GM18907 (cell line): ENCODE measurements at regions not wholly inside any gene's neighbourhood (a gene's known extent, or its start where the extent isn't known, plus 50 kb on each side); places are given as distances from the start of the nearest gene placed in this dataset.
"Not testable (repeated sequence)": the region's sequence is repeated elsewhere in the genome, so short reads cannot be mapped to it uniquely, and the experiment has no call there.

Source experiments
- ATAC-seq: cut with Tn5 transposase; IDR thresholded peaks from one replicate; pipeline ENCODE4 v1.9.1; 2021; ENCODE audit warnings: mild to moderate bottlenecking, moderate library complexity; ENCODE audit not compliant: unreplicated experiment

- ATAC-seq, result no peak
These were observed 92.5 kb upstream of the ZNF366 start for GRCh38 chr5:72599519-72600370.

DNA sequence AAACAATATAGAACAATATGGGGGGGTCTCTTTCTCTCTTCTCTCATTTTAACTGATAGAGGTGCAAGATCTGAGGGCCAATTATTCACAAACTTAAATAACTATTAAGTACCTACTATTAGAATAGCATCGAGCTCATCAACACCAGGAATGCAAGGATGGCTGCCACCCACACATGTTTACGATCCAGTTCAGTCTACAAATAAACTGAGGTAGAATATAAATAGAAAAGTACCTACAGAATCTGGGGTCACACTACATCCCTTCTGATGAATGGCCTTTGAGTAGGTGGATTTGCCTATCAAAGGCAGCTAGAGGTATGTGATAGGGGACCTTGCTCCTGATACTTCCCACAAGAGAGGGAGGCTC, 91.8 kb upstream of the ZNF366 start:
- no peak for ATAC-seq

DNA sequence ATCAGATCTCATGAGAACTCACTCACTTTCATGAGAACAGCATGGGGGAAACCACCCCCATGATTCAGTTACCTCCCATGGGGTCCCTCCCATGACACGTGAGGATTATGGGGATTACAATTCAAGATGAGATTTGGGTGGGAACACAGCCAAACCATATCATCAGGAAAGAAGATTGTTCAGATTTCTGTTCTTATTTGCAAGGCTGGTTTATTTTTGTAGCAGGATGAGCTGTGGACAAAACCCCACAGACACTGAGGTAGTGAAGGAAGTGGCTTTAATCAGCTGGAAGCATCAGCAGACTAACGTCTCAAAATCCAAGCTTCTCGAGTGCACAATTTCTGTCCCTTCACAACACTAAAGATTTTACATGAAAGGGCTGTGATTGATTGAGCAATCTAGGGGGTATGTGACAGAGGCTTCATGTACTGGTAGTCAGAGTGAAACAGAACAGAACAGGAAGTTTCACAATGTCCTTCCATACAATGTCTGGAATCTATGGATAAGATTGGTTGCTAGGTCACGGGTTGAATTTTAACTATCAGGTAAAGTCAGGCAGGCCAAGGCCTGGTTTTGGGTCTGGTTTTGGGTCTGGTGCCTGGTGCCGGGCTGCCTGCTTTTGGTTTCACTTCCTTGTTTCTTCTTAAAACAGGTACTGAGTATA, 91.3 kb upstream of the ZNF366 start:
- ATAC-seq, result no peak

- no peak for ATAC-seq
These were observed 90.3 kb upstream of the ZNF366 start for GRCh38 chr5:72597456-72597948.

- no peak for ATAC-seq
These were observed 89.7 kb upstream of the ZNF366 start for GRCh38 chr5:72596956-72597355.

DNA sequence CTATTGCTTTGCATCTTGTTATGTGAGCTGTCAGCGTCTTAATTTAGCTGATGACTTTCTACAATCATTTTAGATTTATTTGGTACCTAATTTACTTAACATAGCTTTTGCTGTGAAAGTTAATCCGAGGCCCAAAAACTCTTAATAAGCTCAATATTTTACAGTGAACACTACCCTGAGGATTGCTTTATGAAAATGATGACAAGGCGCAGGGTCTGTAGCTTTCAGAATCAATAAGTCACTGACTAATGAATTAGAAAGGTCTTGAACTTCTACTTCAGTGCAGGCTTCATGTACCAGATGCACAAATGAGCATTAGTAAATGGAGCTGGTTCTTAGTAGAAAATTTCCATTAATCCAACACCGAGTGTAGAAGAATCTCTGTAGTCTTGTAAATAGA, 81.4 kb upstream of the ZNF366 start:
- ATAC-seq, result no peak

DNA sequence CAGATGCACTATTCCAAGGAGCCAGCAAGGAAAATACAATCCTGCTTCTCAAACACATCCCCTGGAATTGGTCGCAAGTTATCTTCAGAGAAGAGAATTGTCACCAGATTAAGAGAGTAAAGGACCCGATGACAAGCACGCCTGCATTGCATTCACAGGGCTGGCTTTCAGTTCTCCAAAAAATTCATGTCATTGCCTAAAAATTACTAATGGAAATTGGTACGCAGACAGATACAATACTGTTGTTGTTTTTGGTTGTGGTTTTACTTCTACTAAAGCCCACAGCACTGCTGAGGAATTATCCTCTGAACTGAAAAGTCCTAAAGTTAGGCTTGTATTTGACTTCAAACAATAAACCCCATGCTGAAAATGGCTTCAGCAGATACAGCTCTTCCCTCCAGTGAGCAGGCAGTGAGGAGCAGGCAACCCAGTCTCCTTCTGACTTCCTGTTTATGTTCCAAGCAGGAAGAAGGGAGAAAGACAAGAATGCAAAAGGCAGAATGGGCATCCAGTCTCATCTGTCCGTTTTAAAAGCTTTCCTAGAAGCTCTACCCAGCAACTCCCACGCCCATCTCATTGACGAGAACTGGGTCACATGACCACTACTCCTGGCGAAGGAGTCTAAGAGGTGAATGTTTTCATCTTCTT, 80.6 kb upstream of the ZNF366 start:
- ATAC-seq, result no peak

DNA sequence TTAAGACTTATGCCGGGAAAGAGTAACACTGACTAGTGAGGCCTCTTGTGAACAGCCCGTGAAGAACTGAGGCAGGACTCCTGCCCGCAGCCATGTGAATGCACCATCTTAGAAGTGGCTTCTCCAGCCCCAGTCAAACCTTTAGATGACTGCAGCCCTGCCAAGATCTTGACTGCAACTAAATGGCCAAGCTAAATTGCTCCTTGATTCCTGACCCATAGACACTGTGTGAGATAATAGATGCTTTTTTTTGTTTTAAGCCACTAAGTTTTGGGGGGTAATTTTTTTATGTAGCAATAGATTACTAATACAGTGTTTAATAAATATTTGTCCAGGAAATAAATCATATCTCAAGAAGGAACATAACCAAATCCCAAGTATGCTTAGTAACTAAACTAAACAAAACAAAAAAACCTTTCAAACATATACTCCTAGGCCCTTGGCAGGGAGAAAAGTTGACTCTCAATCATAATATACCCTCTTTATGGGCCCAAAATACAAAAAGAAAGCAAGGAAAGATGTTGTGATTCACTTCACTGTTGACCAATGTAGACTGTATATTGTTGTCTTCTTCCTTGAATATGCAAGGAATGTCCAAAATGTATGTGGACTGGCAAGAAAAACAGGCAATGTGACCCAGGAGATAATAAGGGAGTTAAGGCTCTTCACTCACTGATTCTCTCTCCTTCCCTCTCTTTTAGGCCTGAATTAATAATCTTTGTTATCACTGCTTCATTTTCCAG, 79.7 kb upstream of the ZNF366 start:
- ATAC-seq, result no peak

GRCh38 chr5:72584466-72584865, 77.3 kb upstream of the ZNF366 start:
- ATAC-seq, result peak; percentile 61

DNA sequence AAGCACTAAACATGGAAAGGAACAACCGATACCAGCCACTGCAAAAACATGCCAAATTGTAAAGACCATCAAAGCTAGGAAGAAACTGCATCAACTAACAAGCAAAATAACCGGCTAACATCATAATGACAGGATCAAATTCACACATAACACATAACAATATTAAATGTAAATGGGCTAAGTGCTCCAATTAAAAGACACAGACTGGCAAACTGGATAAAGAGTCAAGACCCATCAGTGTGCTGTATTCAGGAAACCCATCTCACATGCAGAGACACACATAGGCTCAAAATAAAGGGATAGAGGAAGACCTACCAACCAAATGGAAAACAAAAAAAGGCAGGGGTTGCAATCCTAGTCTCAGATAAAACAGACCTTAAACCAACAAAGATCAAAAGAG, 72.1 kb upstream of the ZNF366 start:
- ATAC-seq, result not testable (repeated sequence)

GRCh38 chr5:72572236-72572765, 65.1 kb upstream of the ZNF366 start:
- ATAC-seq, result no peak

DNA sequence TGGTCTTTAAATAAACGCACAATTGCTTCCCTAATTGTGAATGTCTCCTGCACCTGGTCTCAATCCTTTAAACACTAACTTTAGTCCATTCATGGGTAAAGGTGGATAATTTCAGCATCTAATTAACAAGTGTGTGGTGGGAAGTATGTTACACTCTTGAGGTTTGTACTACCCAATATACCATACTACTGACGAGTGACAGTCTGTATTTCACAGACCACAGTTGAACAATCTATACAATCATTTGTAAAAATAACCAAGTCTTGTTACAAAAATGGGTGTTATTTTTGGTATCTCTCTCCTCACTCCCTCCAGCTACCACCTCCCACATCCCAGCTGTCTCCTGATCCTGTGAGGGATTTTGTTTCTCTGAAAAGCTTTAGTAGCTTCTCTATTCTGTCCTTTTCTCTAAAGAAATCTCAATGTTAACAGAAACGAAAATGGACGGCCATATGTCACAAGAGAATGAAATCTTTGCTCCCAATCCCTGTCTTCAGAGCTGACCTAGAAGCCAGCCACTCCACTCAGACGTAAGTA, 62.3 kb upstream of the ZNF366 start:
- ATAC-seq, result no peak

DNA sequence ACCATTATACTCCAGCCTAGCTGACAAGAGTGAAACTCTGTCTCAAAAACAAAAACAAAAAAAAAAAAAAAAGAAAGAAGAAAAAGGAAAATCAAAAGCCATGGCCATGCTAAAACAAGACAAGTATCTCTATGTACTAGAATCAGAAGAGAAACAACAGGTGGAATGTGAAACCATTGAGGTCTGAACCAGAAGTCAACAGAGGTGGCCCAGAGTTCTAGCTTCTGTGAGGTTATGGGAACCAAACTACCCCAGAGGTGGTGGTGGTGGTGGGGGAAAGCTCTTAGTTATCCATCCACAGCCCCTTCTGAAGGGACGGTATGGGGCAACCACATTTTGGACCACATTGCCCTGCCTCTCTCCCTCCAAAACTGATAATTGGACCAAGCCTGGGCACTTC, 59.5 kb upstream of the ZNF366 start:
- ATAC-seq, result no peak

DNA sequence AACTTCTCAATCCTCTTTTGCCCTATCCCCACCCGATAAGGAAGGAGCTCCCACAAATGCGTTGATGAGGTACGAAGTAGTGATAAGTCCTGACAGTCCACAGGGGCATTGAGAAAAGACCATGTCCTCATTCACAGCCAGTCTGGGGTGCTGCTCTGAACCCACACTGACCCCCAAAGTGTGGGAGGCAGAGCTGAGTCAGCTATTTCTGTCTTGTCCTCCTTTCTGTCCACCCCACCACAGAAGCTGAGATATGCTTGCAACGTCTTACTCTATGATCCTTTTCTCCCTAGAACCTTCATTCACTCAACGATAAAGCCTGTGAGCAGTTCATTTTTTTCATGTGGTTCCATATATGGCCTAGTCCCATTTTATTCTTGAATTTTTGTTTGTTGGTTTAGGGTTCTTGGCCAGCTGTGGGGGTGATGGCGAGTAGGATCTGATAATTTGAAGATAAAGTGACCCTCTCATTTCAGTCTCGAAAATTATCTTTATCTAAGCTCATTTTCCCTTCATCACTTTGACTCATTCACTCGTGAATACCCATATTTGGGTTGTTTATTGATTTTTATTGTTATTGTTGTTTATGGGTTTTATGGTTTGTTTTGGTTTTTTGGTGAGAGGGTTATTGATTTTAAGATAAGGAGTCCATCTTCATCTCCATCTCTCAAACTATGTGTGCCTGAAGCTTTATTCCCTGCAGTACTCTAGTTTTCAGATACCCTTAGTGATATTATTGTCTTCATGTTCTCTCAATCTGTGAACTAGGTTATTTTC, 58.5 kb upstream of the ZNF366 start:
- ATAC-seq, result no peak

GRCh38 chr5:72562717-72563116, 55.5 kb upstream of the ZNF366 start:
- no peak for ATAC-seq

DNA sequence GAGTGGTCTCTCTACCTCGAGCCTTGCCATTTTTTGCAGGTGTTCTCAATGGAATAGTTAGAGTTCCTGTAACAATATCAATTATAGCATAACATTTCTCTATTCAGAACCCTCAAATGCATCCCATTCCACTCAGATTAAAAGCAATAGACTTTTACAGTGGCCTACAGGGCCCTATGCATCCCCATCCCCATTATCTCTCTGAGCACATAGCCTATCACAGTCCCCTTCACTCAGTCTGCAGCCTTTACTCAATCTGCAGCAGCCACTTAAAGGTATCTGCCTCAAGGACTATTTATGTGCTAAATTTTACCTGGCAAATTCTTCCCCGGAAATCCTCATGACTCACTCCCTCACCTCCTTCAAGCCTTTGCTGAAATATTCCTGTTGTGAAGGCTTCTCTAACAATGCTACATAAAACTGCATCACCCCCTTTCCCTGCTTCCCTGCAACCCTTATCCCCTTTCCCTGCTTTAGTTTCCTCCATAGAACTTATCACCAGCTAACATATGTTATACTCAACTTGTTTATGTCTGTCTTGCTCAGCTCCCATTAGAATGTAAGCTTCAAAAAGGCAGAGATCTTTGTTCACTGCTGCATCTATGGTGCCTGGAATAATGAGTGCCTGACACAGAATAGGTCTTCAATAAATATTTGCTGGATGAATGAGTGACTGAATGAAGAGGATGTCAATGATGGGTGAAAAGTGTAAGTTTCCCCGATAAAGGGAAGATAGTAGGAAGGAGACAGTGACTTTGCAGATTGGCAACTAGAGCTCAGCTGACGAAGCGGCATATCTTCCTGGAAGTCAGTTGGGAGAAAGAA, 54.1 kb upstream of the ZNF366 start:
- no peak for ATAC-seq

- ATAC-seq, result no peak
These were observed 52.9 kb upstream of the ZNF366 start for GRCh38 chr5:72559866-72560766.

- no peak for ATAC-seq
These were observed 51.2 kb upstream of the ZNF366 start for GRCh38 chr5:72558383-72558782.
